C4-2B (cell line): ENCODE measurements at regions not wholly inside any gene's neighbourhood (a gene's known extent, or its start where the extent isn't known, plus 50 kb on each side); places are given as distances from the start of the nearest gene placed in this dataset.

Experiments
- H3K27ac ChIP-seq: fragments of 450-650 bp; 2 replicates; pipeline ENCODE4 v1.5.1; 2017
- CTCF ChIP-seq: fragments of 450-650 bp; conservative IDR thresholded peaks from 2 replicates; pipeline ENCODE4 v1.5.1; 2017; ENCODE audit warnings: mild to moderate bottlenecking
- ZFX ChIP-seq: fragments of 450-650 bp; IDR thresholded peaks from 2 replicates; pipeline ENCODE4 v1.6.1; 2017

- TF ChIP-seq CTCF, result no peak
- TF ChIP-seq ZFX, result no peak
Observed at GRCh38 chr7:131974671-131975070, 418.2 kb upstream of the PODXL start.

GRCh38 chr7:131972251-131972650 is 415.8 kb upstream of the PODXL start:
- no peak overlapping the region for H3K27ac ChIP-seq
- TF ChIP-seq CTCF (no peak), ZFX (no peak)

More at GRCh38 chr7:131974671-131975070, 418.2 kb upstream of the PODXL start:
- no peak overlapping the region for H3K27ac ChIP-seq

- TF ChIP-seq CTCF (no peak), ZFX (no peak)
- H3K27ac ChIP-seq, result no peak overlapping the region
Observed at GRCh38 chr7:131970602-131971001, 414.2 kb upstream of the PODXL start.

GRCh38 chr7:131969560-131969959 is 413.1 kb upstream of the PODXL start:
- TF ChIP-seq ZFX (no peak), CTCF (no peak)

GRCh38 chr7:131967216-131967730 is 410.8 kb upstream of the PODXL start:
- TF ChIP-seq CTCF (no peak), ZFX (no peak)
- H3K27ac ChIP-seq, result no peak overlapping the region

More at GRCh38 chr7:131969560-131969959, 413.1 kb upstream of the PODXL start:
- no peak overlapping the region for H3K27ac ChIP-seq

- no peak overlapping the region for H3K27ac ChIP-seq
- TF ChIP-seq CTCF (no peak), ZFX (no peak)
Observed at GRCh38 chr7:131964203-131964602, 407.8 kb upstream of the PODXL start.

GRCh38 chr7:131961054-131961680 is 404.7 kb upstream of the PODXL start:
- no peak overlapping the region for H3K27ac ChIP-seq
- TF ChIP-seq CTCF (no peak), ZFX (no peak)
